H9 (cell line): ENCODE measurements at regions not wholly inside any gene's neighbourhood (a gene's known extent, or its start where the extent isn't known, plus 50 kb on each side); places are given as distances from the start of the nearest gene placed in this dataset.

Experiments used
- DNase-seq: peaks from one replicate; pipeline ENCODE4 v3.0.0-alpha.2; 2017
- H2AFZ ChIP-seq: one replicate; pipeline ENCODE4 v1.6.1; 2013; ENCODE audit warnings: mild to moderate bottlenecking, low read length, control low read depth, moderate library complexity
- H2AK5ac ChIP-seq: 2 replicates; pipeline ENCODE4 v1.6.1; 2013; ENCODE audit warnings: low read length, control low read depth, mixed read lengths; ENCODE audit not compliant: insufficient read length
- H2BK120ac ChIP-seq: one replicate; pipeline ENCODE4 v1.6.1; 2013; ENCODE audit warnings: low read depth, mild to moderate bottlenecking, low read length, control low read depth, inconsistent platforms; ENCODE audit not compliant: poor library complexity, severe bottlenecking
- H2BK12ac ChIP-seq: 2 replicates; pipeline ENCODE4 v1.6.1; 2013; ENCODE audit warnings: low read length, control low read depth, mixed read lengths, low read depth; ENCODE audit not compliant: insufficient read length
- H2BK15ac ChIP-seq: 2 replicates; pipeline ENCODE4 v1.6.1; 2013; ENCODE audit warnings: low read depth, low read length, control low read depth
- H2BK20ac ChIP-seq: one replicate; pipeline ENCODE4 v1.6.1; 2013; ENCODE audit warnings: low read depth, mild to moderate bottlenecking, low read length, control low read depth, inconsistent platforms; ENCODE audit not compliant: poor library complexity, severe bottlenecking
- H2BK5ac ChIP-seq: 2 replicates; pipeline ENCODE4 v1.6.1; 2013; ENCODE audit warnings: low read length, control low read depth, mixed read lengths; ENCODE audit not compliant: insufficient read length
- H3K14ac ChIP-seq: 2 replicates; pipeline ENCODE4 v1.6.1; 2013; ENCODE audit warnings: low read length, control low read depth; ENCODE audit not compliant: insufficient read depth
- H3K18ac ChIP-seq: 2 replicates; pipeline ENCODE4 v1.6.1; 2013; ENCODE audit warnings: low read depth, mild to moderate bottlenecking, mixed read lengths, low read length, control low read depth; ENCODE audit not compliant: insufficient read length
- H3K23ac ChIP-seq: 2 replicates; pipeline ENCODE4 v1.6.1; 2013; ENCODE audit warnings: low read length, control low read depth, mixed read lengths, low read depth; ENCODE audit not compliant: insufficient read length
- H3K23me2 ChIP-seq: 2 replicates; pipeline ENCODE4 v1.6.1; 2013; ENCODE audit warnings: low read depth, mild to moderate bottlenecking, mixed read lengths, low read length, control low read depth; ENCODE audit not compliant: insufficient read length, poor library complexity, severe bottlenecking
- H3K27ac ChIP-seq: 2 replicates; pipeline ENCODE4 v1.5.1; 2013; ENCODE audit warnings: low read length, control low read depth, mixed read lengths, low read depth; ENCODE audit not compliant: insufficient read length
- H3K27me3 ChIP-seq: 2 replicates; pipeline ENCODE4 v1.6.1; 2013; ENCODE audit warnings: low read length, control low read depth, inconsistent platforms; ENCODE audit not compliant: insufficient read depth
- H3K4ac ChIP-seq: 2 replicates; pipeline ENCODE4 v1.6.1; 2013; ENCODE audit warnings: low read depth, mild to moderate bottlenecking, control low read depth, inconsistent platforms, low read length, moderate library complexity
- H3K4me1 ChIP-seq: 2 replicates; pipeline ENCODE4 v1.6.1; 2013; ENCODE audit warnings: low read length, control low read depth, inconsistent platforms; ENCODE audit not compliant: insufficient read depth
- H3K4me2 ChIP-seq: 2 replicates; pipeline ENCODE4 v1.6.1; 2013; ENCODE audit warnings: low read length, control low read depth, mixed read lengths; ENCODE audit not compliant: insufficient read length, insufficient read depth
- H3K56ac ChIP-seq: 2 replicates; pipeline ENCODE4 v1.6.1; 2013; ENCODE audit warnings: low read depth, mild to moderate bottlenecking, mixed read lengths, low read length, control low read depth; ENCODE audit not compliant: insufficient read length
- H3K79me1 ChIP-seq: 2 replicates; pipeline ENCODE4 v1.6.1; 2013; ENCODE audit warnings: low read depth, mild to moderate bottlenecking, moderate library complexity, low read length, control low read depth, inconsistent platforms; ENCODE audit not compliant: insufficient read depth, poor library complexity, severe bottlenecking
- H3K79me2 ChIP-seq: 2 replicates; pipeline ENCODE4 v1.6.1; 2013; ENCODE audit warnings: low read length, control low read depth, inconsistent platforms; ENCODE audit not compliant: insufficient read depth
- H3K9ac ChIP-seq: 2 replicates; pipeline ENCODE4 v1.6.1; 2013; ENCODE audit warnings: low read length, control low read depth, mixed read lengths; ENCODE audit not compliant: insufficient read length; ENCODE audit errors: extremely low read depth
- H3K9me3 ChIP-seq: one replicate; pipeline ENCODE4 v1.6.1; 2013; ENCODE audit warnings: low read depth, low read length, inconsistent platforms; ENCODE audit not compliant: control insufficient read depth
- H3T11ph ChIP-seq: one replicate; pipeline ENCODE4 v1.6.1; 2013; ENCODE audit warnings: mild to moderate bottlenecking, low read length, control low read depth, inconsistent platforms
- H4K20me1 ChIP-seq: one replicate; pipeline ENCODE4 v1.6.1; 2013; ENCODE audit not compliant: control insufficient read depth, insufficient read length, insufficient read depth
- H4K5ac ChIP-seq: 2 replicates; pipeline ENCODE4 v1.6.1; 2013; ENCODE audit warnings: low read depth, mild to moderate bottlenecking, mixed read lengths, low read length, control low read depth; ENCODE audit not compliant: insufficient read length
- H4K8ac ChIP-seq: replicated peaks from 2 replicates; pipeline ENCODE4 v1.6.1; 2013; ENCODE audit warnings: low read length, control low read depth, mixed read lengths, low read depth; ENCODE audit not compliant: insufficient read length
- H4K91ac ChIP-seq: 2 replicates; pipeline ENCODE4 v1.6.1; 2013; ENCODE audit warnings: low read depth, mild to moderate bottlenecking, moderate library complexity, mixed read lengths, low read length, control low read depth; ENCODE audit not compliant: insufficient read length
- H3K27ac Mint-ChIP-seq, 3 experiments: 2 replicates in 2 of 3; 3 replicates in 1 of 3; pipeline ENCODE4 v1.8.0; 2020 to 2021; ENCODE audit warnings: mixed read lengths in 3 of 3, mild to moderate bottlenecking in 1 of 3, moderate library complexity in 1 of 3
- H3K27me3 Mint-ChIP-seq: 2 replicates; pipeline ENCODE4 v1.8.0; 2021; ENCODE audit warnings: low read depth, mild to moderate bottlenecking, moderate library complexity, mixed read lengths
- H3K36me3 Mint-ChIP-seq, 3 experiments: 2 replicates in 2 of 3; 3 replicates in 1 of 3; pipeline ENCODE4 v1.8.0; 2020 to 2021; ENCODE audit warnings: low read depth in 3 of 3, mixed read lengths in 3 of 3; ENCODE audit not compliant: insufficient read depth in 1 of 3
- H3K4me1 Mint-ChIP-seq, 2 experiments: 2 replicates each; pipeline ENCODE4 v1.8.0; 2020; ENCODE audit warnings: mixed read lengths in 2 of 2
- H3K4me3 Mint-ChIP-seq, 2 experiments: 2 replicates in 1 of 2; 3 replicates in 1 of 2; pipeline ENCODE4 v1.8.0; 2020 to 2021; ENCODE audit warnings: mild to moderate bottlenecking in 2 of 2, mixed read lengths in 2 of 2, moderate library complexity in 1 of 2
- H3K9me3 Mint-ChIP-seq, 2 experiments: 2 replicates in 1 of 2; 3 replicates in 1 of 2; pipeline ENCODE4 v1.8.0; 2020; ENCODE audit warnings: mild to moderate bottlenecking in 2 of 2, mixed read lengths in 2 of 2, moderate library complexity in 1 of 2
- WGBS: extraction: QIAGEN DNeasy Blood & Tissue Kit; methylation state at CpG from one replicate; pipeline ENCODE4 v1.1.7; 2013; ENCODE audit warnings: missing lambda C conversion rate, low lambda C conversion rate, mixed read lengths; ENCODE audit not compliant: insufficient read length; ENCODE audit errors: extremely low coverage; 5-methylcytosine and 5-hydroxymethylcytosine counted together
- TF ChIP-seq, protein P1 (sequence below): fragments of 200-600 bp; sonication (generic); conservative IDR thresholded peaks from 3 replicates; pipeline ENCODE4 v1.8.0; 2021; ENCODE audit warnings: antibody characterized with exemption, mild to moderate bottlenecking

- no peak overlapping the region for H3K4me2 ChIP-seq
- no peak overlapping the region for H3K27ac ChIP-seq
- H4K8ac ChIP-seq, result no peak overlapping the region
- H2AFZ ChIP-seq, result no peak overlapping the region
- H2AK5ac ChIP-seq, result no peak overlapping the region
- no peaks in the 10 kb centered on the region for H3K79me1 ChIP-seq
- no peak for DNase-seq
- Mint-ChIP-seq H3K27ac (no peak overlapping the region), H3K4me3 (no peak overlapping the region), H3K36me3 (peaks cover 0 to 16% (median 8%) of the 10 kb centered on the region in 3 experiments; a peak in 5 of 7 replicates), H3K4me1 (no peaks in the 10 kb centered on the region), H3K9me3 (peaks cover 5 to 16% of the 10 kb centered on the region in 2 experiments), H3K27me3 (no peaks in the 10 kb centered on the region)
- no peak overlapping the region for H3K14ac ChIP-seq
- H4K5ac ChIP-seq, result no peak overlapping the region
- H2BK12ac ChIP-seq, result no peak overlapping the region
- H3K18ac ChIP-seq, result no peak overlapping the region
- H3K4ac ChIP-seq, result no peak overlapping the region
- H3K27me3 ChIP-seq, result no peaks in the 10 kb centered on the region
- no peak overlapping the region for H3K56ac ChIP-seq
- H4K91ac ChIP-seq, result no peak overlapping the region
- H2BK5ac ChIP-seq, result no peak overlapping the region
- no peak overlapping the region for H2BK120ac ChIP-seq
- H2BK15ac ChIP-seq, result no peak overlapping the region
- H3T11ph ChIP-seq, result no peak overlapping the region
- H3K79me2 ChIP-seq, result no peaks in the 10 kb centered on the region
- no peak overlapping the region for H3K9ac ChIP-seq
- H3K9me3 ChIP-seq, result peaks cover 8% of the 10 kb centered on the region
- no peaks in the 10 kb centered on the region for H3K23me2 ChIP-seq
- H2BK20ac ChIP-seq, result no peak overlapping the region
- TF ChIP-seq, protein P1, sequence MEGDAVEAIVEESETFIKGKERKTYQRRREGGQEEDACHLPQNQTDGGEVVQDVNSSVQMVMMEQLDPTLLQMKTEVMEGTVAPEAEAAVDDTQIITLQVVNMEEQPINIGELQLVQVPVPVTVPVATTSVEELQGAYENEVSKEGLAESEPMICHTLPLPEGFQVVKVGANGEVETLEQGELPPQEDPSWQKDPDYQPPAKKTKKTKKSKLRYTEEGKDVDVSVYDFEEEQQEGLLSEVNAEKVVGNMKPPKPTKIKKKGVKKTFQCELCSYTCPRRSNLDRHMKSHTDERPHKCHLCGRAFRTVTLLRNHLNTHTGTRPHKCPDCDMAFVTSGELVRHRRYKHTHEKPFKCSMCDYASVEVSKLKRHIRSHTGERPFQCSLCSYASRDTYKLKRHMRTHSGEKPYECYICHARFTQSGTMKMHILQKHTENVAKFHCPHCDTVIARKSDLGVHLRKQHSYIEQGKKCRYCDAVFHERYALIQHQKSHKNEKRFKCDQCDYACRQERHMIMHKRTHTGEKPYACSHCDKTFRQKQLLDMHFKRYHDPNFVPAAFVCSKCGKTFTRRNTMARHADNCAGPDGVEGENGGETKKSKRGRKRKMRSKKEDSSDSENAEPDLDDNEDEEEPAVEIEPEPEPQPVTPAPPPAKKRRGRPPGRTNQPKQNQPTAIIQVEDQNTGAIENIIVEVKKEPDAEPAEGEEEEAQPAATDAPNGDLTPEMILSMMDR, result no peak
- H3K4me1 ChIP-seq, result no peaks in the 10 kb centered on the region
- no peak overlapping the region for H3K23ac ChIP-seq
- H4K20me1 ChIP-seq, result no peaks in the 10 kb centered on the region
- no CpG with 5 or more reads among the region's 2 CpGs for WGBS
These were observed 673.8 kb upstream of the HS3ST5 start for GRCh38 chr6:115016593-115016992.
